SK-N-SH (cell line): ENCODE measurements at regions not wholly inside any gene's neighbourhood (a gene's known extent, or its start where the extent isn't known, plus 50 kb on each side); places are given as distances from the start of the nearest gene placed in this dataset.

Experiments
- CTCF ChIA-PET: fragments of 300-600, 350-600 bp; formaldehyde crosslinking; extraction: SDS; loops from one replicate; lab custom pipeline; 2021; lab: Yijun Ruan, JAX
- POLR2A ChIA-PET: fragments of 350-600 bp; sonication (Branson Sonifier 250); formaldehyde crosslinking; extraction: SDS; loops from one replicate; lab custom pipeline; 2020; ENCODE audit warnings: antibody characterized with exemption, inconsistent platforms; lab: Yijun Ruan, JAX
- DNase-seq: peaks from one replicate; pipeline ENCODE4 v3.0.0; 2012
- H2AFZ ChIP-seq: fragments of 200-600 bp; sonication (generic); 2 replicates; pipeline ENCODE4 v1.8.1; 2016; ENCODE audit warnings: antibody characterized with exemption, mild to moderate bottlenecking, low read depth
- H3F3A ChIP-seq: fragments of 200-600 bp; sonication (generic); replicated peaks from 2 replicates; pipeline ENCODE3; 2016; ENCODE audit warnings: antibody characterized with exemption, mild to moderate bottlenecking; ENCODE audit not compliant: insufficient read depth
- H3K27ac ChIP-seq, 2 experiments: fragments of 200-500 bp in 1 of 2; fragments of 200-600 bp in 1 of 2; sonication (Bioruptor generic) in 1 of 2; sonication (generic), shearing (Covaris generic) in 1 of 2; 2 replicates each; pipeline versions ENCODE4 v1.5.1 to v1.6.1; 2014 to 2016; ENCODE audit warnings: low read depth in 2 of 2, inconsistent platforms in 1 of 2, low read length in 1 of 2, mild to moderate bottlenecking in 1 of 2, mixed read lengths in 1 of 2
- H3K27me3 ChIP-seq: fragments of 200-600 bp; sonication (generic), shearing (Covaris generic); 2 replicates; pipeline ENCODE4 v1.6.1; 2016; ENCODE audit warnings: mixed run types; ENCODE audit not compliant: insufficient read depth
- H3K36me3 ChIP-seq, 2 experiments: fragments of 200-500 bp in 1 of 2; fragments of 200-600 bp in 1 of 2; sonication (Bioruptor generic) in 1 of 2; sonication (generic) in 1 of 2; replicated peaks in 1 of 2; 2 replicates each; pipeline versions ENCODE3 to v1.5.1; 2014 to 2016; ENCODE audit warnings: low read length in 1 of 2, mild to moderate bottlenecking in 1 of 2; ENCODE audit not compliant: insufficient read depth in 2 of 2, control insufficient read depth in 1 of 2
- H3K4me1 ChIP-seq, 2 experiments: fragments of 200-500 bp in 1 of 2; fragments of 200-600 bp in 1 of 2; sonication (Bioruptor generic) in 1 of 2; sonication (generic), shearing (Covaris generic) in 1 of 2; 2 replicates each; pipeline versions ENCODE4 v1.5.1 to v1.6.1; 2014 to 2016; ENCODE audit warnings: low read depth in 1 of 2, low read length in 1 of 2, mixed run types in 1 of 2; ENCODE audit not compliant: insufficient read depth in 2 of 2, control insufficient read depth in 1 of 2
- H3K4me2 ChIP-seq: fragments of 200-600 bp; sonication (generic), shearing (Covaris generic); 2 replicates; pipeline ENCODE4 v1.6.1; 2017; ENCODE audit warnings: mixed run types
- H3K4me3 ChIP-seq, 2 experiments: fragments of 200-500 bp in 1 of 2; fragments of 200-600 bp in 1 of 2; sonication (Bioruptor generic) in 1 of 2; sonication (generic), shearing (Covaris generic) in 1 of 2; 2 replicates each; pipeline versions ENCODE4 v1.5.1 to v1.8.1; 2014 to 2016; ENCODE audit warnings: low read depth in 2 of 2, inconsistent platforms in 1 of 2, low read length in 1 of 2, mild to moderate bottlenecking in 1 of 2, mixed read lengths in 1 of 2, moderate library complexity in 1 of 2
- H3K79me2 ChIP-seq: fragments of 200-600 bp; sonication (generic); 2 replicates; pipeline ENCODE4 v1.8.1; 2017; ENCODE audit warnings: mild to moderate bottlenecking; ENCODE audit not compliant: insufficient read depth
- H3K9ac ChIP-seq: fragments of 200-600 bp; sonication (generic); 2 replicates; pipeline ENCODE4 v1.6.1; 2017; ENCODE audit warnings: mixed run types
- H3K9me2 ChIP-seq: fragments of 200-600 bp; sonication (generic); 2 replicates; pipeline ENCODE4 v1.6.1; 2017; ENCODE audit warnings: mixed run types
- H3K9me3 ChIP-seq: fragments of 200-600 bp; sonication (generic); 2 replicates; pipeline ENCODE4 v1.6.1; 2017; ENCODE audit warnings: mixed run types, mild to moderate bottlenecking, moderate library complexity
- H4K20me1 ChIP-seq: fragments of 200-600 bp; sonication (generic); 2 replicates; pipeline ENCODE4 v1.6.1; 2017; ENCODE audit warnings: mild to moderate bottlenecking, mixed run types; ENCODE audit not compliant: insufficient read depth
- FOXJ3 ChIP-seq: sonication (generic); formaldehyde crosslinking; IDR thresholded peaks from 2 replicates; pipeline ENCODE4 v1.5.1; 2020; ENCODE audit warnings: mild to moderate bottlenecking, missing genetic modification reagents
- FOXM1 ChIP-seq: IDR thresholded peaks from 2 replicates; pipeline ENCODE4 v1.4.0; 2012; ENCODE audit warnings: low read depth, mild to moderate bottlenecking
- GABPA ChIP-seq: IDR thresholded peaks from 2 replicates; pipeline ENCODE4 v1.4.0; 2012; ENCODE audit warnings: low read depth, mild to moderate bottlenecking
- JUND ChIP-seq: IDR thresholded peaks from 2 replicates; pipeline ENCODE4 v1.4.0; 2012
- POLR2AphosphoS5 ChIP-seq: IDR thresholded peaks from 2 replicates; pipeline ENCODE4 v1.6.1; 2012; ENCODE audit warnings: low read depth, low read length
- RAD21 ChIP-seq: IDR thresholded peaks from 2 replicates; pipeline ENCODE4 v1.6.1; 2012; ENCODE audit warnings: mild to moderate bottlenecking, low read length
- RFX5 ChIP-seq: IDR thresholded peaks from 2 replicates; pipeline ENCODE4 v1.6.1; 2012; ENCODE audit warnings: mild to moderate bottlenecking, improper control_type of control experiment, low read length
- SMC3 ChIP-seq: IDR thresholded peaks from 2 replicates; pipeline ENCODE4 v1.6.1; 2012; ENCODE audit warnings: low read depth, low read length, improper control_type of control experiment
- TEAD4 ChIP-seq: IDR thresholded peaks from 2 replicates; pipeline ENCODE4 v1.4.0; 2012; ENCODE audit warnings: mild to moderate bottlenecking, borderline replicate concordance; ENCODE audit not compliant: insufficient read depth
- WGBS: methylation state at CpG from one replicate; pipeline ENCODE4 v1.1.6; 2017; ENCODE audit warnings: low lambda C conversion rate; 5-methylcytosine and 5-hydroxymethylcytosine counted together
- TF ChIP-seq, protein P1 (sequence below): IDR thresholded peaks from 2 replicates; pipeline ENCODE4 v1.4.0; 2012; ENCODE audit warnings: low read depth, borderline replicate concordance
- TF ChIP-seq, protein P2 (sequence below): fragments of 150-350 bp; IDR thresholded peaks from 2 replicates; pipeline ENCODE4 v1.6.1; 2017; ENCODE audit warnings: antibody characterized with exemption, low read length, low read depth, borderline replicate concordance
- TF ChIP-seq, protein P3 (sequence below): fragments of 200-600 bp; sonication (generic); IDR thresholded peaks from 2 replicates; pipeline ENCODE4 v1.6.1; 2017; ENCODE audit warnings: antibody characterized with exemption, mild to moderate bottlenecking, moderate library complexity
- TF ChIP-seq, protein P4 (sequence below): IDR thresholded peaks from 2 replicates; pipeline ENCODE4 v1.4.0; 2012; ENCODE audit warnings: low read depth, borderline replicate concordance
- TF ChIP-seq, protein P5 (sequence below): IDR thresholded peaks from 2 replicates; pipeline ENCODE4 v1.4.0; 2012; ENCODE audit warnings: low read depth

DNA sequence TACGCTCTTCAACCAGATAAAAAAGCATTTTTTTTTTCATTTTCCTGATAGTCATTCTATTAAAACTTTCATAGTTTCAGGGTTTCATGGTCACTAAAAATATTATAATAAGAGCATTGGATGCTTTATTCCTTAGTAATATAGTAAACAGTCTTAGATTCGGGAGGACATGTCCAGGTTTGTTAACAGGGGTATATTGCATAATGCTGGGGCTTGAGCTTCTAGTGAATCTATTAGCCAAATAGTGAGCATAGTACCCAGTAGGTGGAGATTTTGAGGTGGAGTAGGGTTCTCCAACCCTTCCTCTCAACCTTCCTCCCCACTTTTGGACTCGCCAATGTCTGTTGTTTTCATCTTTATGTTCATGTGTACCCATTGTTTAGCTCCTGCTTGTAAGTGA is 277.4 kb upstream of the RGS6 start (continued):
- TF ChIP-seq, protein P1, sequence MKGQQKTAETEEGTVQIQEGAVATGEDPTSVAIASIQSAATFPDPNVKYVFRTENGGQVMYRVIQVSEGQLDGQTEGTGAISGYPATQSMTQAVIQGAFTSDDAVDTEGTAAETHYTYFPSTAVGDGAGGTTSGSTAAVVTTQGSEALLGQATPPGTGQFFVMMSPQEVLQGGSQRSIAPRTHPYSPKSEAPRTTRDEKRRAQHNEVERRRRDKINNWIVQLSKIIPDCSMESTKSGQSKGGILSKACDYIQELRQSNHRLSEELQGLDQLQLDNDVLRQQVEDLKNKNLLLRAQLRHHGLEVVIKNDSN, result no peak
- TF ChIP-seq SMC3, result no peak
- TF ChIP-seq, protein P2, sequence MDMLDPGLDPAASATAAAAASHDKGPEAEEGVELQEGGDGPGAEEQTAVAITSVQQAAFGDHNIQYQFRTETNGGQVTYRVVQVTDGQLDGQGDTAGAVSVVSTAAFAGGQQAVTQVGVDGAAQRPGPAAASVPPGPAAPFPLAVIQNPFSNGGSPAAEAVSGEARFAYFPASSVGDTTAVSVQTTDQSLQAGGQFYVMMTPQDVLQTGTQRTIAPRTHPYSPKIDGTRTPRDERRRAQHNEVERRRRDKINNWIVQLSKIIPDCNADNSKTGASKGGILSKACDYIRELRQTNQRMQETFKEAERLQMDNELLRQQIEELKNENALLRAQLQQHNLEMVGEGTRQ, result no peak
- TF ChIP-seq, protein P3, sequence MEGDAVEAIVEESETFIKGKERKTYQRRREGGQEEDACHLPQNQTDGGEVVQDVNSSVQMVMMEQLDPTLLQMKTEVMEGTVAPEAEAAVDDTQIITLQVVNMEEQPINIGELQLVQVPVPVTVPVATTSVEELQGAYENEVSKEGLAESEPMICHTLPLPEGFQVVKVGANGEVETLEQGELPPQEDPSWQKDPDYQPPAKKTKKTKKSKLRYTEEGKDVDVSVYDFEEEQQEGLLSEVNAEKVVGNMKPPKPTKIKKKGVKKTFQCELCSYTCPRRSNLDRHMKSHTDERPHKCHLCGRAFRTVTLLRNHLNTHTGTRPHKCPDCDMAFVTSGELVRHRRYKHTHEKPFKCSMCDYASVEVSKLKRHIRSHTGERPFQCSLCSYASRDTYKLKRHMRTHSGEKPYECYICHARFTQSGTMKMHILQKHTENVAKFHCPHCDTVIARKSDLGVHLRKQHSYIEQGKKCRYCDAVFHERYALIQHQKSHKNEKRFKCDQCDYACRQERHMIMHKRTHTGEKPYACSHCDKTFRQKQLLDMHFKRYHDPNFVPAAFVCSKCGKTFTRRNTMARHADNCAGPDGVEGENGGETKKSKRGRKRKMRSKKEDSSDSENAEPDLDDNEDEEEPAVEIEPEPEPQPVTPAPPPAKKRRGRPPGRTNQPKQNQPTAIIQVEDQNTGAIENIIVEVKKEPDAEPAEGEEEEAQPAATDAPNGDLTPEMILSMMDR, result no peak
- no peak for TF ChIP-seq JUND
- no peak for TF ChIP-seq FOXJ3 (CRISPR knock-in tag)

DNA sequence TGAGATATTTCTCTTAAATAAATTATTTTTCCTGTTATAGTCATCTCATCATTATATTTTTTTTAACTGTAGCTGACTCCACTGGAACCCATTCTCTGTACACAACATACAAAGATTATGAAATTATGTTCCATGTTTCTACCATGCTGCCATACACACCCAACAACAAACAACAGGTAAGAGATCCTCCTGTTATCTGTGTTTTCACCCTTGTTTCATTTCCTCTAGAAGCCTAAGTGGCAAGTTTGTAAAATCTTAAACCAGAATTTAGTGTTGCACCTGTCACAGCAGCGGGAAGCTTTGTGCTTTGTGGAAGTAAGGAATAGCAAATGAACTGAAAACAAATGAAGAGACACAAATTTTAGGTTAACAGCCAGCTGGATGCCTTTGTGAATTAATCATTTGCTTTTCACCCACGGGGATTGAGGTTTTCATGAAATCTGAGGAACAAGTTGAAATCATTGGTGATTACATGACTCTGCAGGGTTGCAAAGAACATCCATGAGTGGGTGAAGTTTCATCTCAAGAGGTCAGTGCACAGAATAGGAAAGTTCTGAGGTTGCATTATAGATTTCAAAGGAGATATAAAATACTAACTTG is 273.9 kb upstream of the RGS6 start:
- POLR2A ChIA-PET, result no interaction called here
- Histone ChIP-seq H3K79me2 (peaks cover 3% of the 10 kb centered on the region; the same call in 1 of the 2 replicates), H3K4me3 (no peak overlapping the region), H3K27ac (peak overlapping the region in 1 of 2 experiments; percentile 28; a peak in 1 of 4 replicates), H3K9me3 (no peaks in the 10 kb centered on the region), H3K27me3 (no peaks in the 10 kb centered on the region), H2AFZ (no peak overlapping the region), H3K4me1 (peaks cover 7 to 20% of the 10 kb centered on the region in 2 experiments), H3K36me3 (peaks cover 10 to 38% of the 10 kb centered on the region in 2 experiments), H3K9ac (no peak overlapping the region), H3K4me2 (0 out of 2 replicates have a peak overlapping the region, but pooled peaks have one; percentile 23), H4K20me1 (no peaks in the 10 kb centered on the region), H3K9me2 (no peaks in the 10 kb centered on the region), H3F3A (peaks cover 4% of the 10 kb centered on the region)
- 55% methylated on average over 2 of the region's 2 CpGs for WGBS
- no peak for DNase-seq
- CTCF ChIA-PET, result interaction anchor here (0.7 to 1.8 kb wide), 3 partner anchors 11 to 95 kb away, joined by 3 to 9 read pairs (median 7); no protein-coding TSS in a partner anchor
- TF ChIP-seq FOXM1 (no peak), TEAD4 (no peak), RFX5 (no peak), RAD21 (no peak), GABPA (no peak), POLR2AphosphoS5 (no peak)
- TF ChIP-seq, protein P4, sequence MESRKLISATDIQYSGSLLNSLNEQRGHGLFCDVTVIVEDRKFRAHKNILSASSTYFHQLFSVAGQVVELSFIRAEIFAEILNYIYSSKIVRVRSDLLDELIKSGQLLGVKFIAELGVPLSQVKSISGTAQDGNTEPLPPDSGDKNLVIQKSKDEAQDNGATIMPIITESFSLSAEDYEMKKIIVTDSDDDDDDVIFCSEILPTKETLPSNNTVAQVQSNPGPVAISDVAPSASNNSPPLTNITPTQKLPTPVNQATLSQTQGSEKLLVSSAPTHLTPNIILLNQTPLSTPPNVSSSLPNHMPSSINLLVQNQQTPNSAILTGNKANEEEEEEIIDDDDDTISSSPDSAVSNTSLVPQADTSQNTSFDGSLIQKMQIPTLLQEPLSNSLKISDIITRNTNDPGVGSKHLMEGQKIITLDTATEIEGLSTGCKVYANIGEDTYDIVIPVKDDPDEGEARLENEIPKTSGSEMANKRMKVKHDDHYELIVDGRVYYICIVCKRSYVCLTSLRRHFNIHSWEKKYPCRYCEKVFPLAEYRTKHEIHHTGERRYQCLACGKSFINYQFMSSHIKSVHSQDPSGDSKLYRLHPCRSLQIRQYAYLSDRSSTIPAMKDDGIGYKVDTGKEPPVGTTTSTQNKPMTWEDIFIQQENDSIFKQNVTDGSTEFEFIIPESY, result no peak
- TF ChIP-seq, protein P2, result no peak
- TF ChIP-seq, protein P5, sequence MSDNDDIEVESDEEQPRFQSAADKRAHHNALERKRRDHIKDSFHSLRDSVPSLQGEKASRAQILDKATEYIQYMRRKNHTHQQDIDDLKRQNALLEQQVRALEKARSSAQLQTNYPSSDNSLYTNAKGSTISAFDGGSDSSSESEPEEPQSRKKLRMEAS, result no peak
